ENCODE measurements at regions not wholly inside any gene's neighbourhood (a gene's known extent, or its start where the extent isn't known, plus 50 kb on each side); places are given as distances from the start of the nearest gene placed in this dataset.

DNA sequence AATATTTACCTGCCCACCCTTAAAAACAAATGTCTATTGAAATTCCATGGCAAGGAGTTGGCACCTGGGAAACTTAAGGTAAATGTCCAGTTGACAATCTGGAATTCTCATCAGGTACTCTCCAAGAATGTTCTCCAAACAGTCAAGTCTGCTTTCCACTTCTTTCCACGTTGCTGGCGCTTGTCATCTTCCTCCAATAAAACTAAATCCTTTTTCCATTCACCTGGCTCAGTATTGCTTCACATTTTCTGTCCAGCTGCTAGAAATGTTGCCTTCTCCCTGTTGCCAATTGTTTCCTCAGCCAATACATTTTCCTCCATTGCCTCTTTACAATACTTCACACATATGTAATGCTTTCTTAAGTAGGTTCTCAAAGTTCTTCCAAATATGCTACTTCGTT, 1288.1 kb upstream of the MAP3K7 start:
- no peak for DNase-seq
- H3K27ac ChIP-seq (ENCODE audit: low read length), result no peak overlapping the region
- no peak overlapping the region for H3K9ac ChIP-seq (ENCODE audit: low read length)
- H3K9me3 ChIP-seq (replicated peaks; ENCODE audit: insufficient read depth, low read length), result no peaks in the 10 kb centered on the region
- no peaks in the 10 kb centered on the region for H3K4me1 ChIP-seq (ENCODE audit: low read length)
- TF ChIP-seq EZH2phosphoT487 (IDR thresholded peaks at IDR 0.05; ENCODE audit: low read length), result no peak
- TF ChIP-seq EZH2 (optimal IDR thresholded peaks at IDR 0.05; ENCODE audit: low read depth, low read length), result no peak
- TF ChIP-seq, protein P1, sequence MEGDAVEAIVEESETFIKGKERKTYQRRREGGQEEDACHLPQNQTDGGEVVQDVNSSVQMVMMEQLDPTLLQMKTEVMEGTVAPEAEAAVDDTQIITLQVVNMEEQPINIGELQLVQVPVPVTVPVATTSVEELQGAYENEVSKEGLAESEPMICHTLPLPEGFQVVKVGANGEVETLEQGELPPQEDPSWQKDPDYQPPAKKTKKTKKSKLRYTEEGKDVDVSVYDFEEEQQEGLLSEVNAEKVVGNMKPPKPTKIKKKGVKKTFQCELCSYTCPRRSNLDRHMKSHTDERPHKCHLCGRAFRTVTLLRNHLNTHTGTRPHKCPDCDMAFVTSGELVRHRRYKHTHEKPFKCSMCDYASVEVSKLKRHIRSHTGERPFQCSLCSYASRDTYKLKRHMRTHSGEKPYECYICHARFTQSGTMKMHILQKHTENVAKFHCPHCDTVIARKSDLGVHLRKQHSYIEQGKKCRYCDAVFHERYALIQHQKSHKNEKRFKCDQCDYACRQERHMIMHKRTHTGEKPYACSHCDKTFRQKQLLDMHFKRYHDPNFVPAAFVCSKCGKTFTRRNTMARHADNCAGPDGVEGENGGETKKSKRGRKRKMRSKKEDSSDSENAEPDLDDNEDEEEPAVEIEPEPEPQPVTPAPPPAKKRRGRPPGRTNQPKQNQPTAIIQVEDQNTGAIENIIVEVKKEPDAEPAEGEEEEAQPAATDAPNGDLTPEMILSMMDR (IDR thresholded peaks at IDR 0.05; ENCODE audit: low read length), result no peak
- H2AFZ ChIP-seq (ENCODE audit: low read length), result no peak overlapping the region
- H3K79me2 ChIP-seq (ENCODE audit: low read length), result no peaks in the 10 kb centered on the region
- H3K9me2 ChIP-seq (replicated peaks; ENCODE audit: insufficient read depth, low read length), result no peaks in the 10 kb centered on the region
- H3K27me3 ChIP-seq (replicated peaks; ENCODE audit: insufficient read depth, low read length), result no peaks in the 10 kb centered on the region
- no peaks in the 10 kb centered on the region for H4K20me1 ChIP-seq (ENCODE audit: insufficient read depth, low read length)
- H3K4me3 ChIP-seq (ENCODE audit: low read length), result no peak overlapping the region
- H3K4me2 ChIP-seq (ENCODE audit: low read depth, low read length), result no peak overlapping the region
- no peaks in the 10 kb centered on the region for H3K36me3 ChIP-seq (replicated peaks; ENCODE audit: insufficient read depth, low read length)
- H3F3A ChIP-seq (ENCODE audit: insufficient read depth, low read length), result no peaks in the 10 kb centered on the region

DNA sequence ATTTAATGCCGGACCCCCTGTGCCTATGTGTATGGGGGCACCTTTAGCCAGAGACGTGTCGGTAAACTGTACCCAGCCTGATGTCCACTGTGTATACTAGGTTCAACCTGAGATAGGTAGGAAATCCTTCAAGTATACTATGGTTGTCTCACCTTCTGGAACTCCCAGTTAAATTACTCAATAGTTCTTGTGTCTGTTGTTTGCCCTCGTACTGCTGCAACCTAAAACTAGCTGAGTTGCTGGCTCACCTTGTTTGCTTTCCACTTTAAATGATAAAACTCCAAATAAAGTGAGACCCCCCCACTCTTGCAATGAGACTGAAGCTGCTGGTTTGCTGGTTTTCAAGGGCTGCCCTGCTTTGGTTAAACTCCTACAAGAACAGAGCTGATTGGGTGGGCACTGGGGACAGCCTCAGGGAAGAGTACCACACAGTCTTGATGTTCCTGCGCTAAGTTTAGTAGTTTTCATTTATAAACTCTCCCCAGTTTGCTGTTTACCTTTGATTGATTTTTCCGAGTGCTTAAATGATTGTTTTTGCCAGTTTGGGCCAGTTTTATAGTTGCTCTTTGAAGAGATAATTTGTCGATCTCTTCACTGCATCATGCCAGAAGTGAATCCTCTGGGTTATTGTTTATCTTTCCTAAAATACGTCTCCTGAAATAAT, 1281.8 kb upstream of the MAP3K7 start:
- H2AFZ ChIP-seq (ENCODE audit: low read length), result no peak overlapping the region
- H3K9me2 ChIP-seq (replicated peaks; ENCODE audit: insufficient read depth, low read length), result no peaks in the 10 kb centered on the region
- H4K20me1 ChIP-seq (ENCODE audit: insufficient read depth, low read length), result no peaks in the 10 kb centered on the region
- no peaks in the 10 kb centered on the region for H3K79me2 ChIP-seq (ENCODE audit: low read length)
- no peaks in the 10 kb centered on the region for H3K36me3 ChIP-seq (replicated peaks; ENCODE audit: insufficient read depth, low read length)
- no peak overlapping the region for H3K4me3 ChIP-seq (ENCODE audit: low read length)
- TF ChIP-seq EZH2 (optimal IDR thresholded peaks at IDR 0.05; ENCODE audit: low read depth, low read length) (no peak), EZH2phosphoT487 (IDR thresholded peaks at IDR 0.05; ENCODE audit: low read length) (no peak)
- TF ChIP-seq, protein P1 (IDR thresholded peaks at IDR 0.05; ENCODE audit: low read length), result no peak
- H3K4me2 ChIP-seq (ENCODE audit: low read depth, low read length), result no peak overlapping the region
- no peaks in the 10 kb centered on the region for H3K27me3 ChIP-seq (replicated peaks; ENCODE audit: insufficient read depth, low read length)
- H3K27ac ChIP-seq (ENCODE audit: low read length), result no peak overlapping the region
- no peaks in the 10 kb centered on the region for H3K9me3 ChIP-seq (replicated peaks; ENCODE audit: insufficient read depth, low read length)
- no peaks in the 10 kb centered on the region for H3F3A ChIP-seq (ENCODE audit: insufficient read depth, low read length)
- no peaks in the 10 kb centered on the region for H3K4me1 ChIP-seq (ENCODE audit: low read length)
- DNase-seq, result no peak
- no peak overlapping the region for H3K9ac ChIP-seq (ENCODE audit: low read length)

GRCh38 chr6:91865889-91866288, 1279.0 kb upstream of the MAP3K7 start:
- no peak for DNase-seq
- no peaks in the 10 kb centered on the region for H3K9me2 ChIP-seq (replicated peaks; ENCODE audit: insufficient read depth, low read length)

More at GRCh38 chr6:91865889-91866288, 1279.0 kb upstream of the MAP3K7 start:
- Histone ChIP-seq H3K9ac (ENCODE audit: low read length) (no peak overlapping the region), H2AFZ (ENCODE audit: low read length) (no peak overlapping the region), H3K79me2 (ENCODE audit: low read length) (no peaks in the 10 kb centered on the region), H3K4me1 (ENCODE audit: low read length) (no peaks in the 10 kb centered on the region), H3K27ac (ENCODE audit: low read length) (no peak overlapping the region), H3K4me3 (ENCODE audit: low read length) (no peak overlapping the region), H3K27me3 (replicated peaks; ENCODE audit: insufficient read depth, low read length) (no peaks in the 10 kb centered on the region), H3F3A (ENCODE audit: insufficient read depth, low read length) (no peaks in the 10 kb centered on the region), H3K4me2 (ENCODE audit: low read depth, low read length) (no peak overlapping the region), H3K36me3 (replicated peaks; ENCODE audit: insufficient read depth, low read length) (no peaks in the 10 kb centered on the region), H4K20me1 (ENCODE audit: insufficient read depth, low read length) (no peaks in the 10 kb centered on the region), H3K9me3 (replicated peaks; ENCODE audit: insufficient read depth, low read length) (no peaks in the 10 kb centered on the region)
- TF ChIP-seq, protein P1 (IDR thresholded peaks at IDR 0.05; ENCODE audit: low read length), result no peak
- TF ChIP-seq EZH2phosphoT487 (IDR thresholded peaks at IDR 0.05; ENCODE audit: low read length) (no peak), EZH2 (optimal IDR thresholded peaks at IDR 0.05; ENCODE audit: low read depth, low read length) (no peak)

Measured in MM.1S (cell line).